ENCODE measurements at regions not wholly inside any gene's neighbourhood (a gene's known extent, or its start where the extent isn't known, plus 50 kb on each side); places are given as distances from the start of the nearest gene placed in this dataset.

GRCh38 chr5:17143335-17143734, 74.1 kb upstream of the BASP1 start:
- H3K36me3 ChIP-seq, result no peaks in the 10 kb centered on the region
- intact Hi-C loops (cut with DNase I), result no loop called here
- no peak overlapping the region for H3K27ac ChIP-seq
- DNase-seq (no peak), ATAC-seq (no peak)
- H3K9me3 ChIP-seq, result no peaks in the 10 kb centered on the region
- 49 to 56% methylated on average over 7 of the region's 7 CpGs for WGBS, 2 donors
- no peak for TF ChIP-seq CTCF (IDR thresholded peaks at IDR 0.05)
- no peaks in the 10 kb centered on the region for H3K4me1 ChIP-seq
- no peak overlapping the region for H3K4me3 ChIP-seq
- no peaks in the 10 kb centered on the region for H3K27me3 ChIP-seq

- no peak overlapping the region for H3K4me3 ChIP-seq
- ATAC-seq (no peak), DNase-seq (no peak)
- H3K36me3 ChIP-seq, result no peaks in the 10 kb centered on the region
- H3K27me3 ChIP-seq, result no peaks in the 10 kb centered on the region
- H3K4me1 ChIP-seq, result no peaks in the 10 kb centered on the region
- H3K27ac ChIP-seq, result no peak overlapping the region
- no peaks in the 10 kb centered on the region for H3K9me3 ChIP-seq
- WGBS, 2 donors, result 94 to 95% methylated on average over 5 of the region's 5 CpGs
- intact Hi-C loops (cut with DNase I), result no loop called here
- TF ChIP-seq CTCF (IDR thresholded peaks at IDR 0.05), result no peak
Observed at GRCh38 chr5:17146280-17146841, 71.1 kb upstream of the BASP1 start.

GRCh38 chr5:17147170-17147569, 70.3 kb upstream of the BASP1 start:
- intact Hi-C loops (cut with DNase I), result no loop called here
- WGBS, 2 donors, result 85 to 88% methylated on average over 9 of the region's 9 CpGs

GRCh38 chr5:17147617-17148016, 69.8 kb upstream of the BASP1 start:
- DNase-seq (no peak), ATAC-seq (no peak)
- no peaks in the 10 kb centered on the region for H3K4me1 ChIP-seq
- H3K27ac ChIP-seq, result no peak overlapping the region
- H3K9me3 ChIP-seq, result no peaks in the 10 kb centered on the region
- H3K27me3 ChIP-seq, result no peaks in the 10 kb centered on the region
- intact Hi-C loops (cut with DNase I), result no loop called here
- no peak overlapping the region for H3K4me3 ChIP-seq
- no peak for TF ChIP-seq CTCF (IDR thresholded peaks at IDR 0.05)
- WGBS, 2 donors, result 62 to 79% methylated on average over 6 of the region's 6 CpGs
- H3K36me3 ChIP-seq, result no peaks in the 10 kb centered on the region

More at GRCh38 chr5:17147170-17147569, 70.3 kb upstream of the BASP1 start:
- no peak overlapping the region for H3K4me3 ChIP-seq
- no peaks in the 10 kb centered on the region for H3K4me1 ChIP-seq
- no peaks in the 10 kb centered on the region for H3K9me3 ChIP-seq
- H3K27ac ChIP-seq, result no peak overlapping the region
- ATAC-seq, result no peak
- no peaks in the 10 kb centered on the region for H3K36me3 ChIP-seq
- no peaks in the 10 kb centered on the region for H3K27me3 ChIP-seq
- TF ChIP-seq CTCF (IDR thresholded peaks at IDR 0.05), result no peak
- no peak for DNase-seq

Measured in heart right ventricle (tissue), 16 donors.